GM12878 (cell line): ENCODE measurements at regions not wholly inside any gene's neighbourhood (a gene's known extent, or its start where the extent isn't known, plus 50 kb on each side); places are given as distances from the start of the nearest gene placed in this dataset.

Experiments
- ATAC-seq: fragments of 200-7000 bp; cut with Tn5 transposase; 3 replicates; pipeline ENCODE4 v1.9.1; 2020; ENCODE audit warnings: mild to moderate bottlenecking, moderate library complexity
- BruUV-seq: library from RNA; stranded (reverse); fragments of 400-500 nt; replicated peaks from 2 replicates; lab custom pipeline; 2021; lab: Mats Ljungman, UMichigan
- CTCF ChIA-PET: fragments of 300-600 bp; sonication (Branson Sonifier 250); formaldehyde crosslinking; extraction: SDS; loops from one replicate; lab custom pipeline; 2021; ENCODE audit warnings: inconsistent platforms; lab: Yijun Ruan, JAX
- POLR2A ChIA-PET: fragments of 350-600 bp; formaldehyde crosslinking; extraction: SDS; loops from one replicate; lab custom pipeline; 2021; ENCODE audit warnings: inconsistent platforms; lab: Charles Lee
- RAD21 ChIA-PET: fragments of 300-600 bp; sonication (Branson Sonifier 250); formaldehyde crosslinking; loops from one replicate; lab custom pipeline; 2023; ENCODE audit warnings: antibody characterized with exemption; ENCODE audit not compliant: unreplicated experiment; lab: Charles Lee
- SMC1A ChIA-PET: fragments of 300-600 bp; sonication (Branson Sonifier 250); formaldehyde crosslinking; loops from one replicate; lab custom pipeline; 2023; ENCODE audit not compliant: unreplicated experiment, uncharacterized antibody; lab: Charles Lee
- DNase-seq: peaks from one replicate; pipeline ENCODE4 v3.0.0-alpha.2; 2011; ENCODE audit warnings: low read depth, low spot score
- FAIRE-seq: peaks from 3 replicates; lab custom pipeline; 2011; peaks lifted over from hg19 to GRCh38; lab: Jason Lieb, UNC
- H2AFZ ChIP-seq: 2 replicates; pipeline ENCODE4 v1.6.0; 2011; ENCODE audit warnings: low read depth, low read length, control low read depth; ENCODE audit not compliant: control insufficient read depth
- H3K27ac ChIP-seq: 2 replicates; pipeline ENCODE4 v1.5.1; 2011; ENCODE audit warnings: control low read depth; ENCODE audit not compliant: control insufficient read depth, insufficient read depth
- H3K27me3 ChIP-seq, 2 experiments: replicated peaks in 1 of 2; 2 replicates each; pipeline versions ENCODE4 v1.6.0 to v1.6.1; 2011; ENCODE audit warnings: low read length in 1 of 2; ENCODE audit not compliant: control insufficient read depth in 2 of 2, insufficient read depth in 2 of 2
- H3K36me3 ChIP-seq, 2 experiments: 2 replicates each; pipeline ENCODE4 v1.5.1; 2011; ENCODE audit warnings: low read length in 1 of 2; ENCODE audit not compliant: control insufficient read depth in 2 of 2, insufficient read depth in 2 of 2
- H3K4me1 ChIP-seq: 2 replicates; pipeline ENCODE4 v1.6.1; 2011; ENCODE audit warnings: mild to moderate bottlenecking, low read length, moderate library complexity, mixed read lengths; ENCODE audit not compliant: control insufficient read depth, insufficient read depth
- H3K4me2 ChIP-seq: 2 replicates; pipeline ENCODE4 v1.6.0; 2011; ENCODE audit warnings: control low read depth; ENCODE audit not compliant: control insufficient read depth, insufficient read depth
- H3K4me3 ChIP-seq: fragments of 200-600 bp; sonication (generic); 2 replicates; pipeline ENCODE4 v1.5.1; 2016
- H3K79me2 ChIP-seq: 2 replicates; pipeline ENCODE4 v1.6.0; 2011; ENCODE audit warnings: low read length; ENCODE audit not compliant: control insufficient read depth, insufficient read depth
- H3K9ac ChIP-seq: 2 replicates; pipeline ENCODE4 v1.8.0; 2011; ENCODE audit warnings: low read length, control low read depth, mixed read lengths; ENCODE audit not compliant: control insufficient read depth, insufficient read depth
- H3K9me3 ChIP-seq: replicated peaks from 3 replicates; pipeline ENCODE4 v1.5.1; 2011; ENCODE audit warnings: mild to moderate bottlenecking, low read length; ENCODE audit not compliant: control insufficient read depth, insufficient read depth
- H4K20me1 ChIP-seq: 2 replicates; pipeline ENCODE4 v1.6.0; 2011; ENCODE audit not compliant: control insufficient read depth, insufficient read depth
- CBX5 ChIP-seq: sonication (generic); IDR thresholded peaks from 2 replicates; pipeline ENCODE4 v1.6.1; 2016; ENCODE audit warnings: low read depth, moderate library complexity, mild to moderate bottlenecking, inconsistent platforms
- CHD4 ChIP-seq: fragments of 200-600 bp; sonication (generic); IDR thresholded peaks from 2 replicates; pipeline ENCODE4 v1.6.1; 2016; ENCODE audit warnings: mild to moderate bottlenecking
- HDAC2 ChIP-seq: fragments of 200-600 bp; sonication (generic); IDR thresholded peaks from 2 replicates; pipeline ENCODE4 v1.6.1; 2017
- MTA3 ChIP-seq: IDR thresholded peaks from 2 replicates; pipeline ENCODE4 v1.6.1; 2012; ENCODE audit warnings: low read length, inconsistent platforms, borderline replicate concordance
- NR2F1 ChIP-seq: fragments of 450-650 bp; conservative IDR thresholded peaks from 2 replicates; pipeline ENCODE4 v1.6.1; 2017; ENCODE audit warnings: mild to moderate bottlenecking
- ZNF217 ChIP-seq: fragments of 450-650 bp; IDR thresholded peaks from 2 replicates; pipeline ENCODE4 v1.6.1; 2017; ENCODE audit warnings: antibody characterized with exemption, mild to moderate bottlenecking
- ZNF622 ChIP-seq: fragments of 450-650 bp; IDR thresholded peaks from 2 replicates; pipeline ENCODE4 v1.6.1; 2017; ENCODE audit warnings: mild to moderate bottlenecking, inconsistent platforms
- ZZZ3 ChIP-seq: IDR thresholded peaks from 2 replicates; pipeline ENCODE4 v1.6.1; 2011; ENCODE audit warnings: low read depth; ENCODE audit not compliant: control insufficient read depth, insufficient read length
- WGBS: methylation state at CpG from one replicate; pipeline ENCODE4 v1.1.6; 2016; ENCODE audit warnings: low lambda C conversion rate; ENCODE audit not compliant: insufficient replicate concordance, insufficient coverage; ENCODE audit errors: missing lambda C conversion rate; 5-methylcytosine and 5-hydroxymethylcytosine counted together
- in situ Hi-C: fragments of 300-500 bp; cut with MboI; formaldehyde crosslinking; loops from 9 replicates; pipeline ENCODE4 v1.14.3; 2018; ENCODE audit warnings: mixed read lengths
- intact Hi-C: fragments of 100-400 bp; cut with micrococcal nuclease; formaldehyde crosslinking; loops from one replicate; pipeline ENCODE4 v1.14.2; 2022; ENCODE audit not compliant: unreplicated experiment
- TF ChIP-seq, protein P1 (sequence below), 3 experiments: IDR thresholded peaks in 2 of 3; conservative IDR thresholded peaks in 1 of 3; 2 replicates each; pipeline ENCODE4 v1.5.1; 2011; ENCODE audit warnings: low read depth in 3 of 3, low read length in 3 of 3, mild to moderate bottlenecking in 3 of 3, control low read depth in 2 of 3, moderate library complexity in 2 of 3, inconsistent platforms in 1 of 3, mixed read lengths in 1 of 3; ENCODE audit not compliant: control insufficient read depth in 2 of 3, insufficient read depth in 1 of 3; ENCODE audit errors: extremely low read depth in 1 of 3
- TF ChIP-seq, protein P2 (sequence below): fragments of 450-650 bp; IDR thresholded peaks from 2 replicates; pipeline ENCODE4 v1.6.1; 2018; ENCODE audit warnings: borderline replicate concordance, mild to moderate bottlenecking; ENCODE audit not compliant: partially characterized antibody
- TF ChIP-seq, protein P3 (sequence below): IDR thresholded peaks from 2 replicates; pipeline ENCODE4 v1.6.1; 2012; ENCODE audit warnings: low read length, inconsistent platforms
- TF ChIP-seq, protein P4 (sequence below): fragments of 450-650 bp; IDR thresholded peaks from 2 replicates; pipeline ENCODE4 v1.6.1; 2017; ENCODE audit warnings: low read depth, mild to moderate bottlenecking, moderate library complexity

DNA sequence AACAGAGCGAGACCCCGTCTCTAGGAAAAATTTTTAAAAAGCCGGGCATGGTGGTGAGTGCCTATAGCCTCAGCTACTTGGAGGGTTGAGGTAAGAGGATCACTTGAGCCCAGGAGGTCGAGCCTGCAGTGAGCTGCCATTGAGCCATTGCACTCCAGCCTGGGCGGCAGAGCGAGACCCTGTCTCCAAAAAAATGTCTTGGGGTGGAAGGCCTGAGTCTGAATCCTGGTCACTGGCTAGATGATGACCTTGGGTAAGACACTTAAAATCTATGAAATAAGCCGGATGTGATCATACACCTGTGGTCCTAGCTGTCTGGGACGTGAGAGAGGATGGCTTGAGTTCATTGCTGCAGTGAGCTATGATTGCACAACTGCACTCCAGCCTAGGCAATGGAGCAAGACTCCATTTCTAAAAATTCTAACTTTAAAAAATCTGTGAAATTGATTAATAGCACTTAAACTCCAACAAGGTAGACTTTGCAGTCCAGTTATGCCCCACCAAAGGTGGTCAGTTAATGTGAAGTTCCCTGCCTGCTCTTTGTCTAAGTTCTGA lies 157.3 kb upstream of the UMPS start:
- no TSS peak for BruUV-seq
- H2AFZ ChIP-seq = no peak overlapping the region
- H3K27ac ChIP-seq = no peak overlapping the region
- no peaks in the 10 kb centered on the region for H3K36me3 ChIP-seq
- no peaks in the 10 kb centered on the region for H3K27me3 ChIP-seq
- no peak overlapping the region for H3K4me2 ChIP-seq
- ATAC-seq (no peak), FAIRE-seq (no peak), DNase-seq (no peak)
- H3K4me1 ChIP-seq = peaks cover 24% of the 10 kb centered on the region
- TF ChIP-seq, protein P1, sequence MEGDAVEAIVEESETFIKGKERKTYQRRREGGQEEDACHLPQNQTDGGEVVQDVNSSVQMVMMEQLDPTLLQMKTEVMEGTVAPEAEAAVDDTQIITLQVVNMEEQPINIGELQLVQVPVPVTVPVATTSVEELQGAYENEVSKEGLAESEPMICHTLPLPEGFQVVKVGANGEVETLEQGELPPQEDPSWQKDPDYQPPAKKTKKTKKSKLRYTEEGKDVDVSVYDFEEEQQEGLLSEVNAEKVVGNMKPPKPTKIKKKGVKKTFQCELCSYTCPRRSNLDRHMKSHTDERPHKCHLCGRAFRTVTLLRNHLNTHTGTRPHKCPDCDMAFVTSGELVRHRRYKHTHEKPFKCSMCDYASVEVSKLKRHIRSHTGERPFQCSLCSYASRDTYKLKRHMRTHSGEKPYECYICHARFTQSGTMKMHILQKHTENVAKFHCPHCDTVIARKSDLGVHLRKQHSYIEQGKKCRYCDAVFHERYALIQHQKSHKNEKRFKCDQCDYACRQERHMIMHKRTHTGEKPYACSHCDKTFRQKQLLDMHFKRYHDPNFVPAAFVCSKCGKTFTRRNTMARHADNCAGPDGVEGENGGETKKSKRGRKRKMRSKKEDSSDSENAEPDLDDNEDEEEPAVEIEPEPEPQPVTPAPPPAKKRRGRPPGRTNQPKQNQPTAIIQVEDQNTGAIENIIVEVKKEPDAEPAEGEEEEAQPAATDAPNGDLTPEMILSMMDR (IDR thresholded peaks at IDR 0.05 in 2 of 3, conservative IDR thresholded peaks at IDR 0.05 in 1 of 3; ENCODE audit: control insufficient read depth in 2 of 3, extremely low read depth in 1 of 3, insufficient read depth in 1 of 3, low read depth in 3 of 3, low read length in 3 of 3) = no peak
- TF ChIP-seq, protein P2, sequence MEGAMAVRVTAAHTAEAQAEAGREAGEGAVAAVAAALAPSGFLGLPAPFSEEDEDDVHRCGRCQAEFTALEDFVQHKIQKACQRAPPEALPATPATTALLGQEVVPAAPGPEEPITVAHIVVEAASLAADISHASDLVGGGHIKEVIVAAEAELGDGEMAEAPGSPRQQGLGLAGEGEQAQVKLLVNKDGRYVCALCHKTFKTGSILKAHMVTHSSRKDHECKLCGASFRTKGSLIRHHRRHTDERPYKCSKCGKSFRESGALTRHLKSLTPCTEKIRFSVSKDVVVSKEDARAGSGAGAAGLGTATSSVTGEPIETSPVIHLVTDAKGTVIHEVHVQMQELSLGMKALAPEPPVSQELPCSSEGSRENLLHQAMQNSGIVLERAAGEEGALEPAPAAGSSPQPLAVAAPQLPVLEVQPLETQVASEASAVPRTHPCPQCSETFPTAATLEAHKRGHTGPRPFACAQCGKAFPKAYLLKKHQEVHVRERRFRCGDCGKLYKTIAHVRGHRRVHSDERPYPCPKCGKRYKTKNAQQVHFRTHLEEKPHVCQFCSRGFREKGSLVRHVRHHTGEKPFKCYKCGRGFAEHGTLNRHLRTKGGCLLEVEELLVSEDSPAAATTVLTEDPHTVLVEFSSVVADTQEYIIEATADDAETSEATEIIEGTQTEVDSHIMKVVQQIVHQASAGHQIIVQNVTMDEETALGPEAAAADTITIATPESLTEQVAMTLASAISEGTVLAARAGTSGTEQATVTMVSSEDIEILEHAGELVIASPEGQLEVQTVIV = no peak
- TF ChIP-seq, protein P3, sequence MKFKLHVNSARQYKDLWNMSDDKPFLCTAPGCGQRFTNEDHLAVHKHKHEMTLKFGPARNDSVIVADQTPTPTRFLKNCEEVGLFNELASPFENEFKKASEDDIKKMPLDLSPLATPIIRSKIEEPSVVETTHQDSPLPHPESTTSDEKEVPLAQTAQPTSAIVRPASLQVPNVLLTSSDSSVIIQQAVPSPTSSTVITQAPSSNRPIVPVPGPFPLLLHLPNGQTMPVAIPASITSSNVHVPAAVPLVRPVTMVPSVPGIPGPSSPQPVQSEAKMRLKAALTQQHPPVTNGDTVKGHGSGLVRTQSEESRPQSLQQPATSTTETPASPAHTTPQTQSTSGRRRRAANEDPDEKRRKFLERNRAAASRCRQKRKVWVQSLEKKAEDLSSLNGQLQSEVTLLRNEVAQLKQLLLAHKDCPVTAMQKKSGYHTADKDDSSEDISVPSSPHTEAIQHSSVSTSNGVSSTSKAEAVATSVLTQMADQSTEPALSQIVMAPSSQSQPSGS = no peak
- TF ChIP-seq CHD4 (no peak), ZNF217 (no peak), HDAC2 (no peak), CBX5 (no peak), MTA3 (no peak), NR2F1 (no peak), ZZZ3 (no peak), ZNF622 (no peak)
- TF ChIP-seq, protein P4, sequence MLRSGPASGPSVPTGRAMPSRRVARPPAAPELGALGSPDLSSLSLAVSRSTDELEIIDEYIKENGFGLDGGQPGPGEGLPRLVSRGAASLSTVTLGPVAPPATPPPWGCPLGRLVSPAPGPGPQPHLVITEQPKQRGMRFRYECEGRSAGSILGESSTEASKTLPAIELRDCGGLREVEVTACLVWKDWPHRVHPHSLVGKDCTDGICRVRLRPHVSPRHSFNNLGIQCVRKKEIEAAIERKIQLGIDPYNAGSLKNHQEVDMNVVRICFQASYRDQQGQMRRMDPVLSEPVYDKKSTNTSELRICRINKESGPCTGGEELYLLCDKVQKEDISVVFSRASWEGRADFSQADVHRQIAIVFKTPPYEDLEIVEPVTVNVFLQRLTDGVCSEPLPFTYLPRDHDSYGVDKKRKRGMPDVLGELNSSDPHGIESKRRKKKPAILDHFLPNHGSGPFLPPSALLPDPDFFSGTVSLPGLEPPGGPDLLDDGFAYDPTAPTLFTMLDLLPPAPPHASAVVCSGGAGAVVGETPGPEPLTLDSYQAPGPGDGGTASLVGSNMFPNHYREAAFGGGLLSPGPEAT = no peak
- no peak overlapping the region for H3K9ac ChIP-seq
- in situ Hi-C loops (loop anchor here (5.0 kb wide), 1 partner anchor 114 kb away; no protein-coding TSS in a partner anchor), intact Hi-C loops (no loop called here)
- no peak overlapping the region for H3K4me3 ChIP-seq
- H3K79me2 ChIP-seq = no peaks in the 10 kb centered on the region
- POLR2A ChIA-PET = interaction anchor here (1.5 kb wide), 1 partner anchor 11 kb away, joined by 5 read pairs; no protein-coding TSS in a partner anchor
- H3K9me3 ChIP-seq = no peaks in the 10 kb centered on the region
- CTCF ChIA-PET = interaction anchor here (0.6 to 19.6 kb wide), 4 partner anchors 13 to 198 kb away, joined by 3 to 577 read pairs (median 9); no protein-coding TSS in a partner anchor
- 67% methylated on average over 8 of the region's 8 CpGs for WGBS
- no peaks in the 10 kb centered on the region for H4K20me1 ChIP-seq
- RAD21 ChIA-PET = interaction anchor here (0.7 to 4.2 kb wide), 3 partner anchors 44 to 78 kb away, joined by 3 to 31 read pairs (median 4); no protein-coding TSS in a partner anchor
- SMC1A ChIA-PET = interaction anchor here (1.2 to 6.2 kb wide), 6 partner anchors 7 to 114 kb away, joined by 4 to 98 read pairs (median 6); no protein-coding TSS in a partner anchor
